Mesenchymal stem cell (in vitro differentiated cells and primary cell): ENCODE measurements at regions not wholly inside any gene's neighbourhood (a gene's known extent, or its start where the extent isn't known, plus 50 kb on each side); places are given as distances from the start of the nearest gene placed in this dataset.

Source experiments
- DNase-seq: peaks from one replicate; pipeline ENCODE4 v3.0.0-alpha.2; 2013
- H2AFZ ChIP-seq: one replicate; pipeline ENCODE4 v1.6.1; 2013; ENCODE audit warnings: low read depth, mild to moderate bottlenecking, control low read depth, inconsistent platforms, low read length, moderate library complexity
- H2AK5ac ChIP-seq: 2 replicates; pipeline ENCODE4 v1.6.1; 2013; ENCODE audit warnings: low read length, moderate library complexity, mild to moderate bottlenecking, inconsistent platforms; ENCODE audit not compliant: severe bottlenecking
- H2BK120ac ChIP-seq: one replicate; pipeline ENCODE4 v1.6.1; 2013; ENCODE audit warnings: low read depth, mild to moderate bottlenecking, inconsistent platforms, low read length, moderate library complexity
- H2BK12ac ChIP-seq, 2 experiments: one replicate each; pipeline ENCODE4 v1.6.1; 2013; ENCODE audit warnings: inconsistent platforms in 2 of 2, low read length in 2 of 2, mild to moderate bottlenecking in 2 of 2, moderate library complexity in 2 of 2, control low read depth in 1 of 2
- H2BK15ac ChIP-seq: one replicate; pipeline ENCODE4 v1.6.1; 2013; ENCODE audit warnings: mild to moderate bottlenecking, low read depth, inconsistent platforms; ENCODE audit not compliant: poor library complexity, severe bottlenecking
- H2BK5ac ChIP-seq: 2 replicates; pipeline ENCODE4 v1.6.1; 2013; ENCODE audit warnings: low read depth, mild to moderate bottlenecking, low read length, control low read depth, inconsistent platforms; ENCODE audit not compliant: poor library complexity, severe bottlenecking
- H3K14ac ChIP-seq, 2 experiments: one replicate each; pipeline ENCODE4 v1.6.1; 2013; ENCODE audit warnings: inconsistent platforms in 2 of 2, low read length in 2 of 2, control low read depth in 1 of 2, mild to moderate bottlenecking in 1 of 2, moderate library complexity in 1 of 2
- H3K18ac ChIP-seq, 2 experiments: one replicate each; pipeline ENCODE4 v1.6.1; 2013; ENCODE audit warnings: inconsistent platforms in 2 of 2, low read length in 2 of 2, control low read depth in 1 of 2, low read depth in 1 of 2, mild to moderate bottlenecking in 1 of 2
- H3K23ac ChIP-seq, 2 experiments: one replicate each; pipeline ENCODE4 v1.6.1; 2013; ENCODE audit warnings: inconsistent platforms in 2 of 2, low read length in 2 of 2, mild to moderate bottlenecking in 2 of 2, moderate library complexity in 2 of 2, control low read depth in 1 of 2
- H3K27ac ChIP-seq: 2 replicates; pipeline ENCODE4 v1.5.1; 2013; ENCODE audit warnings: mild to moderate bottlenecking, moderate library complexity, low read length, control low read depth, inconsistent platforms; ENCODE audit not compliant: poor library complexity, severe bottlenecking
- H3K27me3 ChIP-seq, 2 experiments: 2 replicates each; pipeline versions ENCODE4 v1.6.1 to v1.7.0; 2013; ENCODE audit warnings: low read length in 2 of 2, mild to moderate bottlenecking in 2 of 2, moderate library complexity in 2 of 2, control low read depth in 1 of 2, inconsistent platforms in 1 of 2; ENCODE audit not compliant: control insufficient read depth in 1 of 2, insufficient read depth in 1 of 2
- H3K36me3 ChIP-seq, 2 experiments: 2 replicates each; pipeline versions ENCODE4 v1.6.1 to v1.7.0; 2013; ENCODE audit warnings: low read length in 2 of 2, control low read depth in 1 of 2, inconsistent platforms in 1 of 2, low read depth in 1 of 2, mild to moderate bottlenecking in 1 of 2; ENCODE audit not compliant: insufficient read depth in 2 of 2, control insufficient read depth in 1 of 2
- H3K4ac ChIP-seq, 2 experiments: one replicate each; pipeline ENCODE4 v1.6.1; 2013; ENCODE audit warnings: inconsistent platforms in 2 of 2, low read length in 2 of 2, mild to moderate bottlenecking in 2 of 2, moderate library complexity in 2 of 2, control low read depth in 1 of 2, low read depth in 1 of 2
- H3K4me1 ChIP-seq: 2 replicates; pipeline ENCODE4 v1.6.1; 2013; ENCODE audit warnings: low read depth, low read length, control low read depth; ENCODE audit not compliant: control insufficient read depth, insufficient read depth
- H3K4me2 ChIP-seq: 2 replicates; pipeline ENCODE4 v1.6.1; 2013; ENCODE audit warnings: low read length, mild to moderate bottlenecking, inconsistent platforms; ENCODE audit not compliant: poor library complexity, severe bottlenecking
- H3K4me3 ChIP-seq, 2 experiments: 2 replicates each; pipeline versions ENCODE4 v1.5.1 to v1.7.0; 2013; ENCODE audit warnings: low read length in 2 of 2, mild to moderate bottlenecking in 2 of 2, control low read depth in 1 of 2, low read depth in 1 of 2; ENCODE audit not compliant: insufficient read depth in 1 of 2
- H3K79me1 ChIP-seq: replicated peaks from 2 replicates; pipeline ENCODE4 v1.6.1; 2013; ENCODE audit warnings: mild to moderate bottlenecking, control low read depth, low read length, inconsistent platforms; ENCODE audit not compliant: poor library complexity, severe bottlenecking
- H3K9ac ChIP-seq: 2 replicates; pipeline ENCODE4 v1.7.0; 2013; ENCODE audit warnings: mild to moderate bottlenecking, low read length, moderate library complexity
- H3K9me3 ChIP-seq: 2 replicates; pipeline ENCODE4 v1.7.0; 2013; ENCODE audit warnings: mild to moderate bottlenecking, low read length; ENCODE audit not compliant: control insufficient read depth
- H4K8ac ChIP-seq: one replicate; pipeline ENCODE4 v1.6.1; 2013; ENCODE audit warnings: inconsistent platforms, mild to moderate bottlenecking, low read length, moderate library complexity
- H4K91ac ChIP-seq: one replicate; pipeline ENCODE4 v1.6.1; 2013; ENCODE audit warnings: mild to moderate bottlenecking, low read length, inconsistent platforms
- WGBS: methylation state at CpG from one replicate; pipeline ENCODE4 v1.1.7; 2013; ENCODE audit warnings: mixed read lengths; 5-methylcytosine and 5-hydroxymethylcytosine counted together

GRCh38 chr10:111739125-111739873 lies 444.3 kb downstream of the GPAM start:
- Histone ChIP-seq H4K8ac (no peak overlapping the region), H3K4me1 (no peaks in the 10 kb centered on the region), H3K14ac (no peak overlapping the region), H2AK5ac (no peak overlapping the region), H3K4me3 (no peak overlapping the region), H4K91ac (no peak overlapping the region), H3K27ac (no peak overlapping the region), H3K4ac (no peak overlapping the region), H2BK12ac (no peak overlapping the region), H2AFZ (no peak overlapping the region), H3K23ac (no peak overlapping the region), H3K9me3 (no peaks in the 10 kb centered on the region), H3K18ac (no peak overlapping the region), H3K9ac (no peak overlapping the region), H3K36me3 (no peaks in the 10 kb centered on the region), H2BK15ac (no peak overlapping the region), H3K27me3 (no peaks in the 10 kb centered on the region), H3K4me2 (no peak overlapping the region), H3K79me1 (no peaks in the 10 kb centered on the region), H2BK120ac (no peak overlapping the region), H2BK5ac (no peak overlapping the region)
- 49% methylated on average over 4 of the region's 6 CpGs for WGBS
- DNase-seq, result no peak

- no peak overlapping the region for H2AFZ ChIP-seq
- no peak overlapping the region for H4K8ac ChIP-seq
- no CpG with 5 or more reads among the region's 1 CpG for WGBS
- H3K27me3 ChIP-seq, result no peaks in the 10 kb centered on the region
- no peak overlapping the region for H3K4me3 ChIP-seq
- H2AK5ac ChIP-seq, result no peak overlapping the region
- no peak overlapping the region for H2BK5ac ChIP-seq
- H4K91ac ChIP-seq, result no peak overlapping the region
- no peak overlapping the region for H3K23ac ChIP-seq
- H2BK12ac ChIP-seq, result no peak overlapping the region
- H3K4me1 ChIP-seq, result no peaks in the 10 kb centered on the region
- H2BK120ac ChIP-seq, result no peak overlapping the region
- no peak overlapping the region for H3K18ac ChIP-seq
- DNase-seq, result no peak
- H3K27ac ChIP-seq, result no peak overlapping the region
- H3K79me1 ChIP-seq, result no peaks in the 10 kb centered on the region
- H2BK15ac ChIP-seq, result no peak overlapping the region
- H3K36me3 ChIP-seq, result no peaks in the 10 kb centered on the region
- H3K4me2 ChIP-seq, result no peak overlapping the region
- no peak overlapping the region for H3K14ac ChIP-seq
- H3K4ac ChIP-seq, result no peak overlapping the region
- H3K9me3 ChIP-seq, result no peaks in the 10 kb centered on the region
- H3K9ac ChIP-seq, result no peak overlapping the region
These were observed 443.8 kb downstream of the GPAM start for GRCh38 chr10:111739874-111740139.

GRCh38 chr10:111745982-111746381 lies 437.6 kb downstream of the GPAM start:
- Histone ChIP-seq H3K23ac (no peak overlapping the region), H3K27me3 (no peaks in the 10 kb centered on the region), H3K4me2 (no peak overlapping the region), H3K36me3 (no peaks in the 10 kb centered on the region), H4K8ac (no peak overlapping the region), H2BK15ac (no peak overlapping the region), H3K4me1 (no peaks in the 10 kb centered on the region), H4K91ac (no peak overlapping the region), H2BK120ac (no peak overlapping the region), H3K4ac (no peak overlapping the region), H2BK12ac (no peak overlapping the region), H3K9me3 (no peaks in the 10 kb centered on the region), H2AK5ac (no peak overlapping the region), H2AFZ (no peak overlapping the region), H3K14ac (no peak overlapping the region), H3K4me3 (no peak overlapping the region), H3K79me1 (no peaks in the 10 kb centered on the region), H3K27ac (no peak overlapping the region), H3K18ac (no peak overlapping the region), H2BK5ac (no peak overlapping the region), H3K9ac (no peak overlapping the region)
- no peak for DNase-seq
- WGBS, result no CpG with 5 or more reads among the region's 2 CpGs

GRCh38 chr10:111747751-111748150 lies 435.8 kb downstream of the GPAM start:
- Histone ChIP-seq H3K23ac (no peak overlapping the region), H3K9me3 (no peaks in the 10 kb centered on the region), H2BK120ac (no peak overlapping the region), H4K91ac (no peak overlapping the region), H4K8ac (no peak overlapping the region), H3K4ac (no peak overlapping the region), H3K4me1 (no peaks in the 10 kb centered on the region), H3K36me3 (no peaks in the 10 kb centered on the region), H3K4me3 (no peak overlapping the region), H3K18ac (no peak overlapping the region), H3K14ac (no peak overlapping the region), H3K27me3 (no peaks in the 10 kb centered on the region), H3K4me2 (no peak overlapping the region), H3K27ac (no peak overlapping the region), H2BK15ac (no peak overlapping the region), H3K9ac (no peak overlapping the region), H3K79me1 (no peaks in the 10 kb centered on the region), H2BK5ac (no peak overlapping the region), H2AFZ (no peak overlapping the region), H2BK12ac (no peak overlapping the region), H2AK5ac (no peak overlapping the region)
- no peak for DNase-seq
- no CpG with 5 or more reads among the region's 1 CpG for WGBS
